DMS114 treated with DMSO at 0.1 percent for 48 hours (cell line): ENCODE measurements at regions not wholly inside any gene's neighbourhood (a gene's known extent, or its start where the extent isn't known, plus 50 kb on each side); places are given as distances from the start of the nearest gene placed in this dataset.
"Not testable (repeated sequence)": the region's sequence is repeated elsewhere in the genome, so short reads cannot be mapped to it uniquely, and the experiment has no call there.

ENCODE experiments used
- DNase-seq: peaks from one replicate; lab custom pipeline; 2025; ENCODE audit not compliant: unreplicated experiment; lab: John Stamatoyannopoulos, UW

GRCh38 chr10:107984581-107984980, 820.1 kb upstream of the SORCS1 start:
- DNase-seq, result no peak

GRCh38 chr10:107984149-107984548, 819.6 kb upstream of the SORCS1 start:
- DNase-seq, result no peak

GRCh38 chr10:107978455-107978854, 813.9 kb upstream of the SORCS1 start:
- no peak for DNase-seq

DNA sequence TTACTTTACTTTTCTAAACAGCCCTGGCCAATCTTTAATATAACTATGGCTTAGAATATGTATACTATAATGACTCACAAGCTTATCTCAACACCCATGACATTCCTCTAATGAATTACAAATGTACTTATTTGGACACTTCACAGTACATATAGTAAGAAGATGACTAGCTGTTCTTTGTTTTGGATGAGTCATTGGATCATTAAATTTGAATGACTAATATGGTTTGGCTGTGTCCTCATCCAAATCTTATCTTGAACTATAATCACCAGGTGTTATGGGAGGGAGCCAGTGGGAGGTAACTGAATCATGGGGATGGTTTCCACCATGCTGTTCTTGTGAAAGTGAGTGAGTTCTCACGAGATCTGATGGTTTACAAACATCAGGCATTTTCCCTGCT, 807.5 kb upstream of the SORCS1 start:
- DNase-seq, result no peak

DNA sequence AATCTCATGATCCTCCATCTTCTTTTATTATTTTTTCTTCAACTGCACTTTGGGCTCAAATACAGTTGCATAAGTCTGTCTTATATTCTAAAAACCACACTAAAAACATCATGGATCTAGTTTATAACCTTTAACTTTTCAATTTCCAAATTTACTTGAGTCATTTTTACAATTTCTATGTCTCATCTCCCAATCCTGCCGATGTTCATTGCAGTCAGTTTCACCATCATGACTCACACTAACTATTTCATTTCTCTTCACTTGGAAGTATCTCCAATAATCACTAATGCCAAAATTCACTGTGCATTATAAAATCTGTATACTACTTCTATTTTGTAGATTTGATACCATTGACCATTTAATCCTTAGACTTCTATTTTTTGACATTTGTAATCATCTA, 806.9 kb upstream of the SORCS1 start:
- DNase-seq, result no peak

GRCh38 chr10:107970512-107970911, 806.0 kb upstream of the SORCS1 start:
- DNase-seq, result no peak

DNA sequence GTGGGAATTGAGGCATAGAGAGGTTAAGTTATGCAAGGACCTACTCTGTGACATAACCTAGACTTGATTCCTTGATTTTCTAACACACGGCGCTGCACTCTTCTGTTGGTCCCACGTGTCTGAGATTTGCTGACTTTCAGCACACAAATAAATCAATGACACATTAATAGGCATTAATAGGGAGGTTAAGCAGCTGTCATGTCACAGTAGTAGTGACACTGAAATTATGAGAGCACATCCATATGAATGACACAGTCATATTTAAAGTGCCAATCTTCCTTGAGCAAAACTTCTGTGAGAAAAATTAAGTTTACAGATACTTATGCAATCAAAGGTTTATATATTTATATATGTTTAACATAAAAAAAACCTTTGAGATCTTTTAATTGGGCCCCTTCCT, 805.4 kb upstream of the SORCS1 start:
- DNase-seq, result no peak

DNA sequence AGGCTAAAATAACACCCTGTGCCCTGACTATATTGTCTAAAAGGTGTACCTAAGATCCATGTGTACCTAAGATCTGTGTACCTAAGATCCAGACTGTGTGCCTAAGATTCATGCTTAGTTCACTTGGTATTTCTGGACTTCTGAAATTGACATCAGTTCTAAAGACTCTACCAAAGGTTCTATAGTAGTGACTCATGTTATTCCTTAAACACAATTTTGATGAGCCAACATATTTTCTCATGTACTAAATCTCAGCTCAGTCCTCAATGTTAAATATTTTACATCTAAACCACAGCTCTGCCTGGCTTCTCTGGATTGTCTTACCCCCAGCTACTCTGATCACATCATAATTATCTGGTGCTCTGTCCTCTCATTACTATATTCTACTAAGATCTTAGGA, 802.3 kb upstream of the SORCS1 start:
- no peak for DNase-seq

DNA sequence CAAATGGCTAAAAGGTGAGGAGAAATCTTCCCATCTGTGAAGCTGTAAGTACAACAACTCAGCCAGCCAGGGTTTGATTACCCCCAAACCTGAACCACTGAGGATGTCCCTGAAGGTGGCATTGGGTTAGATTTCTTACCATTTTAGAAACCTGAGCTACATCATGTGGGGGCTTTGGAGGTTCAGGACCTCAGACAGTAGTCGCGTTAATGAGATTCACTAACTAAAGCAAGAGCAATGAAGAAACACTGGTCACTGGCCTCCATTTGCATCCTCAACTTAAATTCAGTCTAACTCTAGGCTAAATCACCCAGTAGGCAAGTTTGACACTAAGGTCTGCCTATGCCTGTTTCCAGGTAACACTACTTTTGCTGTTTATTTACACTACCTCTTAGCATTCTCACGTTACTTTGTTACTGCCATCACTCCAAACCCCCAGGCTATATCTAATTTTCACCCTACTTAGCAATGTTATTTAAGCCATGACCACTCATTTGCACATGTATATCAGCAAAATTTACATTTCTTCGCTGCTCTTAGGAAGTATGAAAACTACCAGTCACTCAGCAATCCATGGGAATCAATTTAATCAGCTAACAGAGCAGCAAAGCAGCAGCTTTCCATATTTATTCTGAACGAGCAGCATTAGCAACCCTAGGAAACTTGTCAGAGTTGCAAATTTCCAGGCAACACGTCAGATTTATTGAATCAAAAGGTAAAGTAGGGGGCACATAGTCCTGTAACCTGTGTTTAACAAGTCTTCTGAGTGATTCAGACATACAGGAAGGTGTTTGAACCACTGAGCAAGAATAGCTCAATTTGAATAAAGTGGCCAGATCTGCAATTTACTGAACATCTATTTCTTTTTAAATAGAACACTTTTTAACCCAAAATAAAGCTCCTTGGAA, 788.4 kb upstream of the SORCS1 start:
- no peak for DNase-seq

DNA sequence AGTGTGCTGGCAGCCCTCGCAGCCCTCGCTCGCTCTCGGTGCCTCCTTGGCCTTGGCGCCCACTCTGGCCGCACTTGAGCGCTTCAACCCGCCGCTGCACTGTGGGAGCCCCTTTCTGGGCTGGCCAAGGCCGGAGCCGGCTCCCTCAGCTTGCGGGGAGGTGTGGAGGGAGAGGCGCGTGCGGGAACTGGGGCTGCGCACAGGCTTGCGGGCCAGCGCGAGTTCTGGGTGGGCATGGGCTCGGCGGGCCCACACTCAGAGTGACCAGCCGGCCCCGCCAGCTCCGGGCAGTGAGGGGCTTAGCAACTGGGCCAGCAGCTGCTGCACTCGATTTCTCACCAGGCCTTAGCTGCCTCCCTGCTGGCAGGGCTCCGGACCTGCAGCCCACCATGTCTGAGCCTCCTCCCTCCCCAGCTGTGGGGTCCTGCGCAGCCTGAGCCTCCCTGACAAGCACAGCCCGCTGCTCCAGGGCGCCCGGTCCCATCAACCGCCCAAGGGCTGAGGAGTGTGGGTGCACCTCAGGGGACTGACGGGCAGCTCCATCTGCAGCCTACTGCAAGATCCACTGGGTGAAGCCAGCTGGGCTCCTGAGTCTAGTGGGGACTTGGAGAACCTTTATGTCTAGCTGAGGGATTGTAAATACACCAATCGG, 786.0 kb upstream of the SORCS1 start:
- DNase-seq, result not testable (repeated sequence)

DNA sequence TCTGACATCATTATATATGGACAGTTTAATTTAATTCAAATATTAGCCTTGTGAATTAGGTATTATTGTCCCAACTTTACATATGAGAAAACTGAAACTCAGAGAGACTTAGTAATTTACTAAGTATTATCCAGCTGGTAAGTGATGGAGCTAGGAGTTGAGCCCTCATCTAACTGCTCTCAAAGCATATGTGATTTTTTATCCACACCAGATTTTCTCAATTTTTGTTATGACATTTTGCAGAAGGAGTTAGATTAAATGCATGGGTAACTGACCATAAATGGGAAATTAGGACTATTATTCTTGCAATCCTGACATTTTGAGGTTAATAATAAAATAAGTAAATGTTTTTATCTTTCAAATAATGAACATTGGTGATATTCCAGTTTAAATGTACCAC, 778.3 kb upstream of the SORCS1 start:
- no peak for DNase-seq

- no peak for DNase-seq
Measured at GRCh38 chr10:107933076-107933475, 768.6 kb upstream of the SORCS1 start.

DNA sequence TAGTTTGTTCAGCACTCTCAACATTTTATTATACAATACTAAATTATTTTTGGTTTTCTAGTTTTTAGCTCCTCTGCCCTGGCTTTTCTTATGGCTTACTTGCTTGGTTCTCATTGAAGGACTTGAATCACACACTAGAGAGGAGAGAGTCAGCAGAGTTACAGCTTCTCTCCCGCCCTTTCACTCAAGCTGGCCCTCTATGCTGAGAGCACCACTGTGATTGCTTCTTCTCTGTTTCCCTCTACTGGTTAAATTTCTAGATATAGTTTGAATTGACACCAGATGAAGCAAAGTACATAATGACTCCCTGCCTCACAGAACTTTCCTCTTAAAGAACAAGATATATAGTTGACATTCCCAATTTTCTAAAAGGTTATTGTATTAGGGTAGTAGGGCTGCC, 767.3 kb upstream of the SORCS1 start:
- DNase-seq, result no peak

- DNase-seq, result no peak
Measured at GRCh38 chr10:107930037-107930436, 765.5 kb upstream of the SORCS1 start.

DNA sequence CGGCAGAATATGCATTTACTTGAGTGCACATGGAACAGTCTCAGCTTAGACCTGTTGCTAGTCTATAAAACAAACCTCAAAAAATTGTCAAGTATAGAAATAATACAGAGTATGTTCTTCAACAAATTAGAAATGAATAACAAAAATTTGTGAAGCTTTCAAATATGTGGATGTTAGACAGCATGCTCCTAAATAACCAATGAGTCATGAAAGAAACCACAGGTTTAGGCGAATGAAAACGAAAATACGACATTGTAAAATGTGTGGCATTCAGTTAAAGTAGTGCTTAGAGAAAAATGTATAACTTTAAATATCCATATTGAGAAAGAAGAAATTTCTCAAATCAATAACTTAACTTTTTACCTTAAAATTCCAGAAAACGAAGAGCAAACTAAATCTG, 760.0 kb upstream of the SORCS1 start:
- DNase-seq, result no peak

DNA sequence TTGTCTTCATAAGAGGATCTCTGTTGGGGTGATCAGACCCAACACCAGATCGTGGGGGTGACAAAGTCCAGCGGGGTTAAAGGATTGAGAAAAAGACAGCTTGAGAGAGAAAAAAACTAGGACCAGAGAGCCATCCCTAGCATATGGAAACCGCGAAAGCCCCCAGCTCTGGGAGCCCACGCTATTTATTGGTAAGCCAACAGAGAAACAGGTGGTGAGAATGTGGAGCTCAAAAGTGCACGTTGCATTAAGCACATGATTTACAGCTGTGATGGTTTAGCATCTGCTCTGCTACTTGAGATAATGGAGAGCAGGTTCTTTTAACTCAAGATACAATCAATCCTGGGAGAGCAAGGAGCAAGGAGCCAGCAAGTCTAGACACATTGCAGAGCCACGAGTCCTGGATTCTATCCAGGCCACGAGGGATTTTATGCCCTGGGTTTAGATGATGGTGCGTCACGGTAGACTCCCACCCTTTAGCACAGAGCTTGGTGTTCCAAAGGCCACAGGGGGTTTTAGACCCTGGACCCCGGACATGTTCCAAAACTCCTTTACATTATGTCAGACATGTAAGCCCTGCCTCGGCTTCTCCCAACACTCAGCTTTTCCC, 755.2 kb upstream of the SORCS1 start:
- no peak for DNase-seq

- DNase-seq, result no peak
Measured at GRCh38 chr10:107918171-107918570, 753.7 kb upstream of the SORCS1 start.

DNA sequence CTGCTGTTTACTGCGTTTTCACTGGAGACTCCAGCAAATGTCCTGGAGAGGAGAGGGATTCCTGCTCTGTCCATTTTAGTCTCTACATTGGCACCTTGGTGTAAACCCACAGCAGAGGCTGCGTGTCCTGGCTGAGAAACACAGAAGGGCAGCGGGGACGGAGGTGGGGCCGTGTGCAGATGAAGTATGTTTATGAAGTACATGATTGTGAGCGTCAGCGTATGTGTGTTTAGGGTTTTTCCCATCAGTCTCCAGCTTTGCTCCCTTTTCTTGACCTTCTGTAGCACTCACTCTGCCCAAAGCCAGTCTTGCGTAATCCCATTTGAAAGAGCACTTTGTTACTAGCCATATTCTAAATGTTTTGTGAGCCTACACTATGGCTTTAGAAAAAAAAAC, 750.7 kb upstream of the SORCS1 start:
- DNase-seq, result no peak

GRCh38 chr10:107914450-107915214, 750.1 kb upstream of the SORCS1 start:
- DNase-seq, result no peak

GRCh38 chr10:107913317-107914294, 749.1 kb upstream of the SORCS1 start:
- no peak for DNase-seq
